GM21825 (cell line): ENCODE measurements at regions not wholly inside any gene's neighbourhood (a gene's known extent, or its start where the extent isn't known, plus 50 kb on each side); places are given as distances from the start of the nearest gene placed in this dataset.
"Not testable (repeated sequence)": the region's sequence is repeated elsewhere in the genome, so short reads cannot be mapped to it uniquely, and the experiment has no call there.

Source experiments
- ATAC-seq: cut with Tn5 transposase; IDR thresholded peaks from one replicate; pipeline ENCODE4 v1.9.1; 2021; ENCODE audit warnings: mild to moderate bottlenecking, moderate library complexity; ENCODE audit not compliant: unreplicated experiment

GRCh38 chr12:9313479-9313878, 105.3 kb upstream of the PZP start:
- ATAC-seq: not testable (repeated sequence)

GRCh38 chr12:9312406-9313392, 104.5 kb upstream of the PZP start:
- ATAC-seq: not testable (repeated sequence)

- not testable (repeated sequence) for ATAC-seq
Observed at GRCh38 chr12:9311454-9311853, 103.3 kb upstream of the PZP start.

DNA sequence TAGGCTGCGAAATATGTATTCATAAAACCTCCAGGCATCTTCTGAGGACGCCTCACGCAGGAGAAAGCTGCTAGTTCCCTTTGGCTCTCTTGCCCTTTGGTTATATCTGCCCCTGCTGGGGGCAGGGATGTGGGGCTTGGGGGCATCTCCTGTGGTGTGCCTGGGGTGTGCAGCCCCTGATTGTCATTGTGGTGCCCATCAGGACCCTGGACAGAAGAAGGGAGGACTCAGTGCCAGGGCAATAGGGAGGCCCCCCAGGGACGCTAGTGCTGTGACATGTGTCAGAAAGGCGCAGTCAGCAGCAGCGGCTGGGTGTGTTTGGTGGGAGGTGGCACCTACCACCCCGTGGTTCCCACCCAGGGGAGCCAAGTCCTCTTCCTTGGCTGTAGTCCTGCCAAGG, 102.5 kb upstream of the PZP start:
- ATAC-seq: not testable (repeated sequence)

DNA sequence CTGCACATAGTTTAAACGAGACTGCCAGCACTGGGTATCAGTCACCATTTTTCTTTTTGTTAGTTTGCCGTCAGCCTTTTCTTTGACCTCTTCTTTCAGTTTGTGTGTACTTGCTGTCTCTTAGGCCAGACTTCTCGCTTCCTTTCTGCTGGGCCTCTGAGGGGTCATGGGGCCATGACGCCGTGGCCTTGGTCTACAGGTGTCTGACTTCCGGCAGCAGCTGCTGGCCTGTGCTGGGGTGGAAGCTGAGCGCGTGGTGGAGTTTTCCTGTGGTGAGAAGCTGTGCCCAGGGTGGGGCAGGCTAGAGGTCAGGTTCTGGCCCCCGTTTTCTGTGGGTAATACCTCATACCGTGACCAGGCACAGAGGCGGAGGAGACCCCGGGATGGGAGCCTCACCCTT, 101.6 kb upstream of the PZP start:
- not testable (repeated sequence) for ATAC-seq

DNA sequence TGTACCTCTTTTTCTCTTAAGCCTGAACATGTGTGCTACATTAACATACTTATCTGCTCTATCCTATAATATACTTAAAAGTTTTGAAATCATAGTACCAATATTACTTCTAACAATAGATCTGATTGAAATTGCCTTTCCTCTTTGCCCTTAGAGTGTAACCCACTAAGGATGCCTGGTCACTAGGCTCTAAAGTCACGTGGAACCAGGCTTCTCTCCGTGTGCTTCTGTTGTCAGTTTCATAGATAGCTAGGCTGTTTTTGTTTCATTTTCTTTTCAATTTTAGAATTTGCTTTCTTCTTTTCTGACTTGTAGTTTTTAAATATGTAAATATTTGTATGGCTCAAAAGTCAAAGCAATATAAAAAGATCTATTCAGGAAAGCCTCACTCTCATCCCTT, 100.5 kb upstream of the PZP start:
- ATAC-seq: not testable (repeated sequence)

- ATAC-seq: not testable (repeated sequence)
Observed at GRCh38 chr12:9308163-9308562, 100.0 kb upstream of the PZP start.

DNA sequence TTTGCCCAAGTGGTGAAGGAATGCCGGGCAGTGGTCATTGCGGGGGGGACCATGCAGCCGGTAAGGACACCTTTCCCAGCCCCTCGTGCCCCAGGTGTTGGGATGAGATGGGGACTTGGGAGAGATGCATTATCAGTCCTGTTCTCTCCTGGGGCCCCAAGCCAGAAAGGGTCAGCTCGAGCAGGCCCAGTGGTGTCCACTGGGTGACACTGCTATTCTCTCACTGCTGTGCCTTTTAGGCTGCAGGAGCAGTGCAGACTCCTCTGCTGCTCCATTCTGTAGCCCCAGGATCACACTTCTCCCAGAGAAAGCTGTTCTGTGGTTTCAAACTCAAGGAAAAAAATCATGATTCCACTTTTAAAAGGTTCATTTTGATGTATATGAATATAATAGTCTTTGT, 99.1 kb upstream of the PZP start:
- ATAC-seq: not testable (repeated sequence)

DNA sequence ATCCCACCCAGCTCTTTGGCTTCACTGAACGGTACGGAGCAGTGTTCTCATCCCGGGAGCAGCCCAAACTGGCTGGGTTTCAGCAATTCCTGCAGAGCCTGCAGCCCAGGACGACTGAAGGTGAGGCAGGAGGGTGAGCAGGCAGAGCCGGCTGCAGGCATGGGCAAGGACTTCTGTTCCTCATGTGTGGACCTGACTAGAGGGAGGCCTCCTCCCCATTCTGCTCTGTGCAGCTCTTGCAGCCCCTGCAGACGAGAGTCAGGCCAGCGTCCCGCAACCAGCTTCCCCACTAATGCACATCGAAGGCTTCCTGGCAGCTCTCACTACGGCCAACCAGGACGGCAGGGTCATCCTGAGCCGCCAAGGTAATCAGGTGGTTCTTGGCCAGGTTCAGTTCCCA, 97.8 kb upstream of the PZP start:
- not testable (repeated sequence) for ATAC-seq

DNA sequence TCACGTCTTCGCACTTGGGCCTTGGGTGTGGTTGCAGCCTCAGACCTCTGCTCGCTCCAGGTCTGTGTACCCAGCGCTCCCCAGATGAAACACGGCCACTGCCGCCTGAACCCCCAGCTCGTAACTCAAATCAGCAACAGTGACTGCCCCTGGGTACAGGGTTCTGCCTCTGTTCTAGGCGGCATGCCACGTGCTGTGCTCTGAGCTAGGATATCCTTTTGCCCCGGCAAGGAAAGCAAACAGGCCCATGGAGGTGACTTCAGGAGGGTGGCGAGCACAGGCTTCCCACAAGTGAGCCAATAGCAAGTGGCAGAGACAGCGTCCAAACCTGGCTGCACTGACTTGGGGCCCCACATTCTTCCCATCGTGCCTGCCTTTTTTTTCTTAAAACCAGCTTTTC, 96.3 kb upstream of the PZP start:
- ATAC-seq: not testable (repeated sequence)

- not testable (repeated sequence) for ATAC-seq
Observed at GRCh38 chr12:9295872-9296271, 87.7 kb upstream of the PZP start.

DNA sequence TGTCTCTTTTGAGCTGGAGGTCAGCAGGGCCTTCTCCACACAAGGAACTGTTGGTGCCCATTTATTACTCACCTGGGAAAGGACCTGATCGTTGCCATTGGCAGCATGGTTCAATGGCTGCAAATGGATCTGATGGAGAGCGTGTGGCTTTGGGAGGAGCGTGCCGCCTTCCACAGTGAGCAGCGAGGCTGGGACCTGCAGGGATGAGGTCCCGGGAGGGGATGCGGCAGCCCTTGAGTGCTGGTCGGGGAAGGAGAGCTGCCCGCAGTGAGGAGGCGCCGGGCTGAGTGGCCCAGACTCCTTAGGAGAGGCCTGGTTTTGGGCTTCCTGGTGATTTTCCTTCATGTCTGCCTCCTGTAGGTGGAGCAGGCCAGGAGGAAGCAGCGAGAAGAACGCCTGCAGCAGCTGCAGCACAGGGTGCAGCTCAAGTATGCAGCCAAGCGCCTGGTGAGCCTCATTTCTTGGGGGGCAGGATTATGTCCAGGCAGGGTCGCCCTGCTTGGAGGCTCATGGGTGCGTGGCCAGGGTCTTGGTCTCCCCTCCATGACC, 86.0 kb upstream of the PZP start:
- not testable (repeated sequence) for ATAC-seq

GRCh38 chr12:9293391-9293790, 85.2 kb upstream of the PZP start:
- ATAC-seq: not testable (repeated sequence)

DNA sequence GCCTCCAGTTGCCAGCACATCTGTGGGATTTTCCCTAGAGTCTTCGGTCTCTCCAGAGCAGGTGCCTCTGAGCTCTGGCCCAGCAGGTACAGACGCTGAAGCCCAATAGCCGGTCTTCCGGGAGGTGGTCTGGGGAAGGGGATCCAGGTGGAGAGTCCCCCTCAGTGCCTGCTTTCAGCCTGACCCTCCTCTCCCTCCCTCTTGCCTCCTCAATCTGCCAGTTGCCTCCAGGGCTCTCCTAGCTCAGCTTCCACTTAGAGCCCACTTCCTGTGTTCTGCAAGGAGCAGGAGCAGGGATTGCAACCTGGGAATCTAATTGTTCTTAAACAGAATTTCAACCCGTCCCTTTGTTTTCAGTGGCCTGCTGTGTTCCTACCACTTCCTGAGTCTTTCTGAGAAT, 81.8 kb upstream of the PZP start:
- not testable (repeated sequence) for ATAC-seq

- not testable (repeated sequence) for ATAC-seq
Observed at GRCh38 chr12:9284724-9285123, 76.5 kb upstream of the PZP start.

- peak; percentile 48 for ATAC-seq
Observed at GRCh38 chr12:9284197-9284596, 76.0 kb upstream of the PZP start.

DNA sequence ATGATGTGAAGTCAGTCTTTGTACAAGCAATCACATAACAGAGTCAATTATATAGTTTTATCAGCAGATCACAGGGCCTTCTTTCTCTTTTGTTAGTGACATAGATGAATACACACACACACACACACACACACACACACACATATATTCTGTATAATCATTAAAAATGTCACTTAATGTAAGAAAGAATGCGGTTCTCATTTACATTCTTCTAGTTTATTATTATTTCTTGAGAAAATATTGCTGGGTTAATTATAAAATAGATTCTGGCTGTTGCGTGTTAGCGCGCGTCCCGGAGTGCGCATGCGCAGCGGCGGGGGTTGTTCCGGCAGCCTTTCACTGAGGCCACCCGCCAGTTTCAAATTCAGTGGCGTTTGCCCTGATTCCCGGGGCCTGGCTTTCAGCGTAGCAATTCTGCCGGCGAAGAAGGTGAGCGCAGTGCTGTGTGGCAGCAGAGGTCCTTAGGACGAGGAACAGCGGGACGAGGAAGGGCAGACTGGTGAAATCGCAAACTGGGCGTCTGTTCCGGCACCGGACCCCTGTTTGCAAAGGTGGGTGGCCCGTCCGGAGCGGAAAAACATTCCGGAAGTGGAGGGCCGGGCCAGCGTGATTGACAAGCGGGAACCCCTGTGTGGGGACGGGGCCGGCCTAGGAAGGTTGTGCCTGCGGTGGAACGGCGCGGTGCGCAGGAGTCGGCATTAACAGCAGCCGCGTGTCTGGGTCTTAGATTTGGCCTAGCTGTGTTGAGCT, 75.3 kb upstream of the PZP start:
- peak; percentile 40 for ATAC-seq

- no peak for ATAC-seq
Observed at GRCh38 chr12:9276990-9277389, 68.8 kb upstream of the PZP start.

DNA sequence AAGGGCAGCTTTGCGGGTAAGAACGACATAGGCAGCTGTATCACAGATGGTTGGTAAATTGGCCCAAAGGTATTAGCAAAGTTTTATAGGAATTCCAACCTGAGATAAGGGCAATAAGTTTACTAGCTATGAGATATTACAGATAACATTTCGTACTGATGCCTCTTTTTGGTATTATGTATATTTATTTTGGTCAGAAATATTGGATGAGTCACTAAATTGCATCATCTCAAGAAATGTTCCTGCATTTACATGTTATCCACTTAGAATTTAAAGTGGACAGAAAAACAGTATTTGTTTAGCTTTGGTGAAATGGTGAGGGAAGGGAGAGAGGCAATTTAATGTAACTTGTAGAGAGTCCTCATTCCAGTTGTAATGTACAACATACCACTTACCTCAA, 65.1 kb upstream of the PZP start:
- ATAC-seq: no peak

- ATAC-seq: no peak
Observed at GRCh38 chr12:9271875-9272274, 63.7 kb upstream of the PZP start.

GRCh38 chr12:9264546-9264945, 56.4 kb upstream of the PZP start:
- ATAC-seq: no peak
